ENCODE measurements at regions not wholly inside any gene's neighbourhood (a gene's known extent, or its start where the extent isn't known, plus 50 kb on each side); places are given as distances from the start of the nearest gene placed in this dataset.

- TF ChIP-seq CTCF (IDR thresholded peaks at IDR 0.05) (no peak), POLR2A (IDR thresholded peaks at IDR 0.05) (no peak)
These were observed 416.8 kb upstream of the TENM4 start for GRCh38 chr11:79857377-79858214.

Measured in adrenal gland (tissue), 5 donors.